ENCODE measurements at regions not wholly inside any gene's neighbourhood (a gene's known extent, or its start where the extent isn't known, plus 50 kb on each side); places are given as distances from the start of the nearest gene placed in this dataset.

DNA sequence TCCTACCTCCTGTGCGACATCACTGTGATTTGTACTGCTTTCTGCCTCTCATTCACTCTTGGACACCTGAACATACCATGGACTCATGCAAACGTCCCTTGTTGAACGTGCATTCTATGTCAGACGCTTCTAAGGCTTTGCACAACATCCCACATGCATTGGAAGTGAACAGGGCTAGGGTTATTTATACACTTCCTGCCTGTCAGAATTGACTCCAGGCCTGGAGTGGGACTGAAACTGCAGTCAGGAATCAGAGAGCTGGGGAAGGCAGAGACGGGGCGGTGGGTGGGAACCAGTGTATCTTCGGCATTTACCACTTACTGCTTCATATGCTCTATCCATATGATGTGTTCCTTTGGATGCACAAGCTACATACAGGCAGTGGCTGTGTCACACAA is 81.4 kb upstream of the GALNT2 start:
- no peak for TF ChIP-seq ZFX (IDR thresholded peaks at IDR 0.05)
- no peak for TF ChIP-seq CTCF (conservative IDR thresholded peaks at IDR 0.05)

GRCh38 chr1:229986737-229987337 is 80.2 kb upstream of the GALNT2 start:
- TF ChIP-seq CTCF (conservative IDR thresholded peaks at IDR 0.05) = no peak
- no peak for TF ChIP-seq ZFX (IDR thresholded peaks at IDR 0.05)
- H3K27ac ChIP-seq = no peak overlapping the region

More for the DNA sequence above, 81.4 kb upstream of the GALNT2 start:
- H3K27ac ChIP-seq = no peak overlapping the region

GRCh38 chr1:229987953-229988352 is 79.1 kb upstream of the GALNT2 start:
- TF ChIP-seq ZFX (IDR thresholded peaks at IDR 0.05) = no peak
- TF ChIP-seq CTCF (conservative IDR thresholded peaks at IDR 0.05) = no peak
- H3K27ac ChIP-seq = peak overlapping the region; percentile 54

DNA sequence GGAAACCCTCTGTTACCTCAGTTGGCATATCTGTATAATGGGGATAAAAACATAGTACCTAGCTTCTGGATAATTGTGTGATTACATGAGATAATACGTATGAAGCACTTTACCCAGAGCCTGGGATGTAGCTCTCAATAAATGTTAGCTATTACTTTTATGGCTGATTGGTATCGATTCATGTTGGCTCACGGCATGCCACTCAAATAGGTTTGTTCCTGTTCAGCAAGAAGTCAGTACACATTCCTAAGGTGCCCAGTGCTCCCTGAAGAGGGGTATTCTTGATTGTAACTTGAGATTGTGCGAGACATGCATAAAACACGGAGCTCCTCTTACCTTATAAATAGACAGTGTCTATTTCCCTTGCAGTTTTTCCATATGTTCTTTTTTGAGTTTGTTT is 78.5 kb upstream of the GALNT2 start:
- TF ChIP-seq ZFX (IDR thresholded peaks at IDR 0.05) (no peak), CTCF (conservative IDR thresholded peaks at IDR 0.05) (no peak)
- H3K27ac ChIP-seq = peak overlapping the region; percentile 54

GRCh38 chr1:229989591-229990248 is 77.3 kb upstream of the GALNT2 start:
- TF ChIP-seq ZFX (IDR thresholded peaks at IDR 0.05) (no peak), CTCF (conservative IDR thresholded peaks at IDR 0.05) (no peak)
- H3K27ac ChIP-seq = peak overlapping the region; percentile 21; the same call in 1 of the 2 replicates

DNA sequence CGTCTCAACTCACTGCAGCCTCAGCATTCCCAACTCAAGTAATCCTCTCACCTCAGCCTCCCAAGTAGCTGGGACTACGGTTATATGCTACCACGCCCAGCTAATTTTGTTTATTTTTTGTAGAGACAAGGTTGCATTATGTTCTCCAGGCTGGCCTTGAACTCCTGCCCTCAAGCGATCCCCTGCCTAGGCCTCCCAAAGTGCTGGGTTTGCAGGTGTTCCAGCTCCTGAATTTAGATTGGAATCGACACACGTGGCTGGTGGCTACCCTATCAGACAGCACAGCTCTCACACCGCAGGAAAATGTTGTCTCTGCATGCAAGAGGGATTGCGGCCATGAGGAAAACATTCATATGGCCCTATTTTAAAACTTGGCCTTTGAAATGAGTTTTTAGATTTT is 76.7 kb upstream of the GALNT2 start:
- TF ChIP-seq ZFX (IDR thresholded peaks at IDR 0.05) (no peak), CTCF (conservative IDR thresholded peaks at IDR 0.05) (no peak)
- H3K27ac ChIP-seq = no peak overlapping the region

- no peak overlapping the region for H3K27ac ChIP-seq
- TF ChIP-seq CTCF (conservative IDR thresholded peaks at IDR 0.05) = no peak
- no peak for TF ChIP-seq ZFX (IDR thresholded peaks at IDR 0.05)
Measured at GRCh38 chr1:229991104-229991513, 75.9 kb upstream of the GALNT2 start.
